Astrocyte of the cerebellum (primary cell): ENCODE measurements at regions not wholly inside any gene's neighbourhood (a gene's known extent, or its start where the extent isn't known, plus 50 kb on each side); places are given as distances from the start of the nearest gene placed in this dataset.

ENCODE experiments used
- DNase-seq: peaks from one replicate; pipeline ENCODE4 v3.0.0-alpha.2; 2011; ENCODE audit warnings: low read depth
- H3K4me3 ChIP-seq: 2 replicates; pipeline ENCODE4 v1.5.1; 2011; ENCODE audit warnings: mild to moderate bottlenecking, low read depth, low read length, moderate library complexity
- in situ Hi-C: cut with HindIII; loops from 2 replicates; pipeline ENCODE4 v1.10.0; 2017; ENCODE audit warnings: low sequenced_read_pairs
- TF ChIP-seq, protein P1 (sequence below): IDR thresholded peaks from 2 replicates; pipeline ENCODE4 v1.5.1; 2012; ENCODE audit warnings: low read length, low read depth, moderate library complexity, mild to moderate bottlenecking; ENCODE audit errors: missing control alignments

DNA sequence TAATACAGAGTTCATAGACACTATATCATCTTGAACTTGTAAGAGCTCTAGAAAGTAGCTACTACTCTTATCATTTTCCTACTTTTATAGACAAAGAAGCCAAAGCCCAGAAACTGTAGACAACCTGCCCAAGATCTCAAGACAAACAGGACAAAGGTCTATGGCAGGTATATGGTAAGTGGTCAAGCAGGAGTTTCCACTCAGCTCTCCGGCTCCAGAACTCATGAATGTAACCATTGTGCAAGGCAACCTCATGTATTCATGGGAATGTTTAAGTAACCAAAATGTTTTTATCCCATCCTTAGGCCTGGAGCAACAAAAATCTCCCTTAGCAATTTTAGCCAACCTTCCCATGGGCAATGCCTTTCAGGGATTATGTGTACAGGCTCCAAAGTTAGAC is 163.4 kb upstream of the PUM3 start:
- DNase-seq, result no peak
- TF ChIP-seq, protein P1, sequence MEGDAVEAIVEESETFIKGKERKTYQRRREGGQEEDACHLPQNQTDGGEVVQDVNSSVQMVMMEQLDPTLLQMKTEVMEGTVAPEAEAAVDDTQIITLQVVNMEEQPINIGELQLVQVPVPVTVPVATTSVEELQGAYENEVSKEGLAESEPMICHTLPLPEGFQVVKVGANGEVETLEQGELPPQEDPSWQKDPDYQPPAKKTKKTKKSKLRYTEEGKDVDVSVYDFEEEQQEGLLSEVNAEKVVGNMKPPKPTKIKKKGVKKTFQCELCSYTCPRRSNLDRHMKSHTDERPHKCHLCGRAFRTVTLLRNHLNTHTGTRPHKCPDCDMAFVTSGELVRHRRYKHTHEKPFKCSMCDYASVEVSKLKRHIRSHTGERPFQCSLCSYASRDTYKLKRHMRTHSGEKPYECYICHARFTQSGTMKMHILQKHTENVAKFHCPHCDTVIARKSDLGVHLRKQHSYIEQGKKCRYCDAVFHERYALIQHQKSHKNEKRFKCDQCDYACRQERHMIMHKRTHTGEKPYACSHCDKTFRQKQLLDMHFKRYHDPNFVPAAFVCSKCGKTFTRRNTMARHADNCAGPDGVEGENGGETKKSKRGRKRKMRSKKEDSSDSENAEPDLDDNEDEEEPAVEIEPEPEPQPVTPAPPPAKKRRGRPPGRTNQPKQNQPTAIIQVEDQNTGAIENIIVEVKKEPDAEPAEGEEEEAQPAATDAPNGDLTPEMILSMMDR, result no peak
- in situ Hi-C loops, result no loop called here
- no peak overlapping the region for H3K4me3 ChIP-seq

DNA sequence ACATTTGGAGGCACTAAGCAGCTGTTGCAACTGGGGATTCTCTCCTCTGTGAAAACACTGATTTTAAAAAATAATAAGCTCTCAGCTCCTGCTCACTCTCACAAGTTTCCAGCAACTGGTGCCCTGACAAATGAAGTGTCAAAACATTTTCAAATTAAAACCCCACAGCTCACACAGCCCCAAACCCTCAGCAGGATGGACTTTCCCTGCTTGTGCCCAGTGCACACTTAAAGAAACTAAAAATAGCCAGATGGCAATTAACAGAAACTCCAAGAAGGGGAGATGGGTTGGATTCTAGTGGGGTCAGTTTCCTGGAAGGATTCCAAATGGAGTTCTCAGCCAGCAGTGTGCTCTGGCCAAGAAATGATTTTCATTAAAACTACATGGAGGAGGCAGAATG is 163.0 kb upstream of the PUM3 start:
- H3K4me3 ChIP-seq, result no peak overlapping the region
- DNase-seq, result no peak
- TF ChIP-seq, protein P1, result no peak
- in situ Hi-C loops, result no loop called here

DNA sequence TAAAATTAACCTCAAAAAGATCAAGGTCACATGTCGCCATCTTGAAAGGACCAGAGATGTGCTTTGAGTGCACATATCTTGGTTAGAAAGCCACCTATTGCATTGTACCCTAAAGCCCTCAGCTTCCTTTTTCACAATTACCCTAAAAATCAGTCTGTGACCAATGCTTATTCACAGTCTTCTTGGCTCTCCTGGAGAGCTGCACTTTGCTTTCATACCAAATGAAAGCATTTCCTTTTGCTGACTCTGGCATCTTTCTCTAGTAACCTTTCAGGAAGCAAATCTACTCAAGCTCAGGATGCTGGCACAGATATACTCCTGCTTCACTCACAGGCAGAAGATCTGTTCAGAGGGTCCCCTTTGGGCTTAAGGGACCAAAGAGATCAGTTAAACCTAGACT is 160.7 kb upstream of the PUM3 start:
- no peak overlapping the region for H3K4me3 ChIP-seq
- DNase-seq, result no peak
- in situ Hi-C loops, result no loop called here
- TF ChIP-seq, protein P1, result no peak

DNA sequence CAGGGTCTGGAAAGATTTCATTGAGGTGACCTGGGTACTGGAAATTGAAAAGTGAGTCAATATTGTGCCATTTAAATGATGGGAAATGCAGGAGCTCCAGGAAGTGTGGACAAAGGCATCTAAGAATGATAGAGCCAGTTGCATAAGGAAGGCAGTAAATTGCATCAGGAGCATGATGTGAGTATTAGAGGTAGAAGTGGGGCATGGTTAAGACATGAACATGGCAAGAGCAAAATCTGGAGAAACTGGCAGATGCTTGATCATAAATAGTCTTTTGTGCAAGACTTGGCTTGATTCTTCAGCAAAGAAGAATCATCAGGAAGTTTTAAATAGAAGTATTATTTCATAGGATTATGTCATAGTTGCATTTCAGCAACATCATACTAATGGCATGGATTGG is 157.4 kb upstream of the PUM3 start:
- in situ Hi-C loops, result no loop called here
- TF ChIP-seq, protein P1, result no peak
- H3K4me3 ChIP-seq, result no peak overlapping the region
- no peak for DNase-seq

DNA sequence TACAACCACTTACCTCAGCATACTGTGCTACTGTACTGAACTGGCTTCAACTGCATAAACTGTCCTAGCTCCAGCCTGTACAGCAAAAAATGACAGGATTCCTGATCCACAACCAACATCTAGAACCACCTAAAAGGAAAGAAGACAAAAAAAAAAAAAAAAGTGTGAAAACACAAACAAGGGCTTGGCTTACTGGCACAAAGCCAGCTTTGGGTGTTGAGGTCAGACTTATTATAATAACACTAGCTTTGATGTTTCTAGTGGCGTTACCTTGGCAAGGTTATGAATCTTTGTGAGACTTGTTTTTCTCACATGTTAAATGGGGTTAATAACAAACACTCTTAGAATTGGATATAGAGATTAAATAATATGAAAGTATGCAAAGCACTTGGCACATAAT is 148.5 kb upstream of the PUM3 start:
- no peak for DNase-seq
- TF ChIP-seq, protein P1, result no peak
- in situ Hi-C loops, result no loop called here
- H3K4me3 ChIP-seq, result no peak overlapping the region

DNA sequence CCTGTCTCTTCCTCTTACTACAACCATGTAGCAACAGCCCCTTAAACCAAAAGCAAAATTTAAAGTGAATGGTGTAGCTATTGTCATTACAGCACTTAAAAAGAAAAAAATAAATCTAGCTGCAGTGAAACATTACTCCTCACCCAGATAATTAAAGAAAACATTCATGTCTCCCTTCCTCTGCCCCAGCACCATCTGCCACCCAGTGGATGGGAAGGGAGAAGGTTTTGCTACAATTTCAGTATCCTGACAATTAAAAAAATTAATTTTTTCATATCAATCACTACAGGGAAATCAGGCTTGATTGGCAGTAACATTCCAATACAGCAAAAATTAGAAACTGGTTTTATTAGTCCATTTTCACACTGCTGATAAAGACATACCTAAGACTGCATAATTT is 147.4 kb upstream of the PUM3 start:
- DNase-seq, result no peak
- in situ Hi-C loops, result no loop called here
- no peak overlapping the region for H3K4me3 ChIP-seq
- TF ChIP-seq, protein P1, result peak; percentile 14

DNA sequence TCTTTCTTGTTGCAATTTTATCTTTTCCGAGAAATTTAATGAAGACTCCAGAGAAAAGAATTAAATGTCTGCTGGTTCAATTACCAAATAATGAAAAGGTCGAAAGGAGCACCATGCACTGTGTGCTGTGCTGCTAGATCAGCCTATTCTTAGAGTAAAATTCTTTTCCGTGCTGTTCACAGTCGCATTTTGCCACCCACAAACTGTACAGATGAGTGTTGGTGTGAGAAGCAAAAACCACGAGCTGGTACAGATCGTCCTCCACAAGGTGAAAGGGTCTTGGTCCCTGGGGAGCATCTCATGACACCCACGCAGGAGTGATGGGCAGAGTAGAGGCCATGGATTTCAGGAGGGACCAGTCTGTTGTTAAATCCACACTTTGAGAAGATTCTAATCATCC is 143.8 kb upstream of the PUM3 start:
- no peak for DNase-seq
- in situ Hi-C loops, result no loop called here
- TF ChIP-seq, protein P1, result no peak
- H3K4me3 ChIP-seq, result no peak overlapping the region
